Mesenchymal stem cell (in vitro differentiated cells and primary cell): ENCODE measurements at regions not wholly inside any gene's neighbourhood (a gene's known extent, or its start where the extent isn't known, plus 50 kb on each side); places are given as distances from the start of the nearest gene placed in this dataset.
A peak's percentile ranks its signal among the peaks of the same experiment; 100 is the strongest.

Experiments used
- DNase-seq: peaks from one replicate; pipeline ENCODE4 v3.0.0-alpha.2; 2013
- H2AFZ ChIP-seq: one replicate; pipeline ENCODE4 v1.6.1; 2013; ENCODE audit warnings: low read depth, mild to moderate bottlenecking, control low read depth, inconsistent platforms, low read length, moderate library complexity
- H2AK5ac ChIP-seq: 2 replicates; pipeline ENCODE4 v1.6.1; 2013; ENCODE audit warnings: low read length, moderate library complexity, mild to moderate bottlenecking, inconsistent platforms; ENCODE audit not compliant: severe bottlenecking
- H2BK120ac ChIP-seq: one replicate; pipeline ENCODE4 v1.6.1; 2013; ENCODE audit warnings: low read depth, mild to moderate bottlenecking, inconsistent platforms, low read length, moderate library complexity
- H2BK12ac ChIP-seq, 2 experiments: one replicate each; pipeline ENCODE4 v1.6.1; 2013; ENCODE audit warnings: inconsistent platforms in 2 of 2, low read length in 2 of 2, mild to moderate bottlenecking in 2 of 2, moderate library complexity in 2 of 2, control low read depth in 1 of 2
- H2BK15ac ChIP-seq: one replicate; pipeline ENCODE4 v1.6.1; 2013; ENCODE audit warnings: mild to moderate bottlenecking, low read depth, inconsistent platforms; ENCODE audit not compliant: poor library complexity, severe bottlenecking
- H2BK5ac ChIP-seq: 2 replicates; pipeline ENCODE4 v1.6.1; 2013; ENCODE audit warnings: low read depth, mild to moderate bottlenecking, low read length, control low read depth, inconsistent platforms; ENCODE audit not compliant: poor library complexity, severe bottlenecking
- H3K14ac ChIP-seq, 2 experiments: one replicate each; pipeline ENCODE4 v1.6.1; 2013; ENCODE audit warnings: inconsistent platforms in 2 of 2, low read length in 2 of 2, control low read depth in 1 of 2, mild to moderate bottlenecking in 1 of 2, moderate library complexity in 1 of 2
- H3K18ac ChIP-seq, 2 experiments: one replicate each; pipeline ENCODE4 v1.6.1; 2013; ENCODE audit warnings: inconsistent platforms in 2 of 2, low read length in 2 of 2, control low read depth in 1 of 2, low read depth in 1 of 2, mild to moderate bottlenecking in 1 of 2
- H3K23ac ChIP-seq, 2 experiments: one replicate each; pipeline ENCODE4 v1.6.1; 2013; ENCODE audit warnings: inconsistent platforms in 2 of 2, low read length in 2 of 2, mild to moderate bottlenecking in 2 of 2, moderate library complexity in 2 of 2, control low read depth in 1 of 2
- H3K27ac ChIP-seq: 2 replicates; pipeline ENCODE4 v1.5.1; 2013; ENCODE audit warnings: mild to moderate bottlenecking, moderate library complexity, low read length, control low read depth, inconsistent platforms; ENCODE audit not compliant: poor library complexity, severe bottlenecking
- H3K27me3 ChIP-seq, 2 experiments: 2 replicates each; pipeline versions ENCODE4 v1.6.1 to v1.7.0; 2013; ENCODE audit warnings: low read length in 2 of 2, mild to moderate bottlenecking in 2 of 2, moderate library complexity in 2 of 2, control low read depth in 1 of 2, inconsistent platforms in 1 of 2; ENCODE audit not compliant: control insufficient read depth in 1 of 2, insufficient read depth in 1 of 2
- H3K36me3 ChIP-seq, 2 experiments: 2 replicates each; pipeline versions ENCODE4 v1.6.1 to v1.7.0; 2013; ENCODE audit warnings: low read length in 2 of 2, control low read depth in 1 of 2, inconsistent platforms in 1 of 2, low read depth in 1 of 2, mild to moderate bottlenecking in 1 of 2; ENCODE audit not compliant: insufficient read depth in 2 of 2, control insufficient read depth in 1 of 2
- H3K4ac ChIP-seq, 2 experiments: one replicate each; pipeline ENCODE4 v1.6.1; 2013; ENCODE audit warnings: inconsistent platforms in 2 of 2, low read length in 2 of 2, mild to moderate bottlenecking in 2 of 2, moderate library complexity in 2 of 2, control low read depth in 1 of 2, low read depth in 1 of 2
- H3K4me1 ChIP-seq: 2 replicates; pipeline ENCODE4 v1.6.1; 2013; ENCODE audit warnings: low read depth, low read length, control low read depth; ENCODE audit not compliant: control insufficient read depth, insufficient read depth
- H3K4me2 ChIP-seq: 2 replicates; pipeline ENCODE4 v1.6.1; 2013; ENCODE audit warnings: low read length, mild to moderate bottlenecking, inconsistent platforms; ENCODE audit not compliant: poor library complexity, severe bottlenecking
- H3K4me3 ChIP-seq, 2 experiments: 2 replicates each; pipeline versions ENCODE4 v1.5.1 to v1.7.0; 2013; ENCODE audit warnings: low read length in 2 of 2, mild to moderate bottlenecking in 2 of 2, control low read depth in 1 of 2, low read depth in 1 of 2; ENCODE audit not compliant: insufficient read depth in 1 of 2
- H3K79me1 ChIP-seq: replicated peaks from 2 replicates; pipeline ENCODE4 v1.6.1; 2013; ENCODE audit warnings: mild to moderate bottlenecking, control low read depth, low read length, inconsistent platforms; ENCODE audit not compliant: poor library complexity, severe bottlenecking
- H3K9ac ChIP-seq: 2 replicates; pipeline ENCODE4 v1.7.0; 2013; ENCODE audit warnings: mild to moderate bottlenecking, low read length, moderate library complexity
- H3K9me3 ChIP-seq: 2 replicates; pipeline ENCODE4 v1.7.0; 2013; ENCODE audit warnings: mild to moderate bottlenecking, low read length; ENCODE audit not compliant: control insufficient read depth
- H4K8ac ChIP-seq: one replicate; pipeline ENCODE4 v1.6.1; 2013; ENCODE audit warnings: inconsistent platforms, mild to moderate bottlenecking, low read length, moderate library complexity
- H4K91ac ChIP-seq: one replicate; pipeline ENCODE4 v1.6.1; 2013; ENCODE audit warnings: mild to moderate bottlenecking, low read length, inconsistent platforms
- WGBS: methylation state at CpG from one replicate; pipeline ENCODE4 v1.1.7; 2013; ENCODE audit warnings: mixed read lengths; 5-methylcytosine and 5-hydroxymethylcytosine counted together

GRCh38 chr3:177470197-177470941, 273.1 kb upstream of the TBL1XR1 start:
- no peak overlapping the region for H4K91ac ChIP-seq
- H3K36me3 ChIP-seq, result no peaks in the 10 kb centered on the region
- no peak overlapping the region for H3K4me2 ChIP-seq
- no peaks in the 10 kb centered on the region for H3K79me1 ChIP-seq
- H3K9ac ChIP-seq, result no peak overlapping the region
- no peak overlapping the region for H3K14ac ChIP-seq
- no peak overlapping the region for H2BK15ac ChIP-seq
- no peak overlapping the region for H2AK5ac ChIP-seq
- no peaks in the 10 kb centered on the region for H3K9me3 ChIP-seq
- 95% methylated on average over 4 of the region's 8 CpGs for WGBS
- H3K4me3 ChIP-seq, result no peak overlapping the region
- H2BK5ac ChIP-seq, result no peak overlapping the region
- H3K18ac ChIP-seq, result peak overlapping the region in 1 of 2 experiments; percentile 18
- H3K27me3 ChIP-seq, result no peaks in the 10 kb centered on the region
- H3K4ac ChIP-seq, result peak overlapping the region in 1 of 2 experiments; percentile 19
- DNase-seq, result peak; percentile 43
- H2AFZ ChIP-seq, result no peak overlapping the region
- H3K27ac ChIP-seq, result no peak overlapping the region
- H3K4me1 ChIP-seq, result peaks cover 5% of the 10 kb centered on the region
- H3K23ac ChIP-seq, result no peak overlapping the region
- H2BK120ac ChIP-seq, result no peak overlapping the region
- H2BK12ac ChIP-seq, result peak overlapping the region in 1 of 2 experiments; percentile 52
- no peak overlapping the region for H4K8ac ChIP-seq

- Histone ChIP-seq H3K4me2 (no peak overlapping the region), H2BK12ac (no peak overlapping the region), H2BK120ac (no peak overlapping the region), H3K4me1 (peaks cover 5% of the 10 kb centered on the region), H2AK5ac (no peak overlapping the region), H3K27me3 (no peaks in the 10 kb centered on the region), H2BK15ac (no peak overlapping the region), H3K9ac (no peak overlapping the region), H4K91ac (no peak overlapping the region), H3K18ac (no peak overlapping the region), H3K23ac (no peak overlapping the region), H3K36me3 (no peaks in the 10 kb centered on the region), H3K14ac (no peak overlapping the region), H3K4ac (no peak overlapping the region), H2BK5ac (no peak overlapping the region), H4K8ac (no peak overlapping the region), H3K4me3 (no peak overlapping the region), H3K79me1 (no peaks in the 10 kb centered on the region), H3K27ac (no peak overlapping the region), H2AFZ (no peak overlapping the region), H3K9me3 (no peaks in the 10 kb centered on the region)
- DNase-seq, result no peak
- no CpG with 5 or more reads among the region's 4 CpGs for WGBS
Measured at GRCh38 chr3:177471733-177472480, 274.6 kb upstream of the TBL1XR1 start.

- Histone ChIP-seq H3K27ac (no peak overlapping the region), H4K91ac (no peak overlapping the region), H2BK5ac (no peak overlapping the region), H3K4me3 (peak overlapping the region in 1 of 2 experiments; percentile 14), H2BK120ac (no peak overlapping the region), H2AK5ac (peak overlapping the region; percentile 84), H3K4me2 (no peak overlapping the region), H2BK15ac (no peak overlapping the region), H3K23ac (no peak overlapping the region), H3K27me3 (no peaks in the 10 kb centered on the region), H2AFZ (no peak overlapping the region), H4K8ac (peak overlapping the region; percentile 24), H3K18ac (peak overlapping the region in 1 of 2 experiments; percentile 77), H3K4ac (no peak overlapping the region), H3K79me1 (no peaks in the 10 kb centered on the region), H2BK12ac (peak overlapping the region in 1 of 2 experiments; percentile 77), H3K14ac (peak overlapping the region in 1 of 2 experiments; percentile 90), H3K36me3 (no peaks in the 10 kb centered on the region), H3K9me3 (no peaks in the 10 kb centered on the region), H3K9ac (no peak overlapping the region), H3K4me1 (peaks cover 5% of the 10 kb centered on the region)
- no peak for DNase-seq
- WGBS, result 60% methylated on average over 6 of the region's 6 CpGs
Measured at GRCh38 chr3:177473184-177473583, 275.9 kb upstream of the TBL1XR1 start.

GRCh38 chr3:177473903-177474302, 276.6 kb upstream of the TBL1XR1 start:
- WGBS, result no CpG with 5 or more reads among the region's 2 CpGs
- no peak for DNase-seq
- H4K91ac ChIP-seq, result no peak overlapping the region
- no peak overlapping the region for H4K8ac ChIP-seq
- no peak overlapping the region for H2AFZ ChIP-seq
- peaks cover 3% of the 10 kb centered on the region for H3K4me1 ChIP-seq
- H3K9me3 ChIP-seq, result no peaks in the 10 kb centered on the region
- no peak overlapping the region for H3K4ac ChIP-seq
- H2BK15ac ChIP-seq, result no peak overlapping the region
- H3K4me3 ChIP-seq, result no peak overlapping the region
- no peak overlapping the region for H3K27ac ChIP-seq
- H3K27me3 ChIP-seq, result no peaks in the 10 kb centered on the region
- H3K79me1 ChIP-seq, result no peaks in the 10 kb centered on the region
- no peak overlapping the region for H2BK12ac ChIP-seq
- no peak overlapping the region for H3K18ac ChIP-seq
- H2BK5ac ChIP-seq, result no peak overlapping the region
- no peak overlapping the region for H3K14ac ChIP-seq
- H3K4me2 ChIP-seq, result no peak overlapping the region
- no peak overlapping the region for H2AK5ac ChIP-seq
- H3K9ac ChIP-seq, result no peak overlapping the region
- H2BK120ac ChIP-seq, result no peak overlapping the region
- H3K36me3 ChIP-seq, result no peaks in the 10 kb centered on the region
- no peak overlapping the region for H3K23ac ChIP-seq
